GM23338 (cell line): ENCODE measurements at regions not wholly inside any gene's neighbourhood (a gene's known extent, or its start where the extent isn't known, plus 50 kb on each side); places are given as distances from the start of the nearest gene placed in this dataset.

Experiments
- ATAC-seq: fragments of 200-7000 bp; cut with Tn5 transposase; 3 replicates; pipeline ENCODE4 v1.9.1; 2020
- DNase-seq: peaks from one replicate; pipeline ENCODE4 v3.0.0-alpha.2; 2015; ENCODE audit warnings: low spot score
- H2AFZ ChIP-seq: fragments of 200-600 bp; sonication (generic); 2 replicates; pipeline ENCODE4 v1.8.0; 2016; ENCODE audit warnings: antibody characterized with exemption, mild to moderate bottlenecking, moderate library complexity
- H3F3A ChIP-seq: fragments of 200-600 bp; sonication (generic); replicated peaks from 2 replicates; pipeline ENCODE4 v1.8.0; 2017; ENCODE audit warnings: antibody characterized with exemption, mixed run types, low read depth
- H3K27ac ChIP-seq: fragments of 200-600 bp; sonication (generic); 2 replicates; pipeline ENCODE4 v1.6.1; 2016; ENCODE audit warnings: low read depth
- H3K27me3 ChIP-seq: fragments of 200-600 bp; sonication (generic); 2 replicates; pipeline ENCODE4 v1.8.0; 2016; ENCODE audit warnings: mild to moderate bottlenecking, mixed run types, moderate library complexity; ENCODE audit not compliant: insufficient read depth
- H3K36me3 ChIP-seq: fragments of 200-600 bp; sonication (generic); 2 replicates; pipeline ENCODE4 v1.8.0; 2016; ENCODE audit warnings: mild to moderate bottlenecking; ENCODE audit not compliant: insufficient read depth
- H3K4me1 ChIP-seq: fragments of 200-600 bp; sonication (generic); 2 replicates; pipeline ENCODE4 v1.8.0; 2016; ENCODE audit warnings: mild to moderate bottlenecking, moderate library complexity; ENCODE audit not compliant: insufficient read depth
- H3K4me2 ChIP-seq: fragments of 200-600 bp; sonication (generic); 2 replicates; pipeline ENCODE4 v1.7.1; 2017; ENCODE audit warnings: mixed run types
- H3K4me3 ChIP-seq: fragments of 200-600 bp; sonication (generic); 2 replicates; pipeline ENCODE4 v1.6.1; 2016; ENCODE audit warnings: mixed run types
- H3K79me2 ChIP-seq: fragments of 200-600 bp; sonication (generic); replicated peaks from 2 replicates; pipeline ENCODE4 v1.8.0; 2017; ENCODE audit warnings: mild to moderate bottlenecking; ENCODE audit not compliant: insufficient read depth
- H3K9me2 ChIP-seq: fragments of 200-600 bp; sonication (generic); 2 replicates; pipeline ENCODE4 v1.8.0; 2017; ENCODE audit not compliant: insufficient read depth
- H4K20me1 ChIP-seq: fragments of 200-600 bp; sonication (generic); replicated peaks from 2 replicates; pipeline ENCODE4 v1.8.0; 2017; ENCODE audit warnings: mild to moderate bottlenecking; ENCODE audit not compliant: insufficient read depth
- H3K27ac Mint-ChIP-seq: 2 replicates; pipeline ENCODE4 v1.8.0; 2020; ENCODE audit warnings: inconsistent platforms, mild to moderate bottlenecking, moderate library complexity, mixed read lengths
- H3K27me3 Mint-ChIP-seq: 3 replicates; pipeline ENCODE4 v1.8.0; 2022; ENCODE audit warnings: low read depth, mild to moderate bottlenecking, moderate library complexity, mixed read lengths, inconsistent platforms; ENCODE audit not compliant: insufficient read depth, poor library complexity
- H3K36me3 Mint-ChIP-seq: 3 replicates; pipeline ENCODE4 v1.8.0; 2021; ENCODE audit warnings: low read depth, mild to moderate bottlenecking, inconsistent platforms, moderate library complexity, mixed read lengths
- H3K4me1 Mint-ChIP-seq: 3 replicates; pipeline ENCODE4 v1.8.0; 2020; ENCODE audit warnings: mild to moderate bottlenecking, inconsistent platforms, mixed read lengths
- H3K4me3 Mint-ChIP-seq: 3 replicates; pipeline ENCODE4 v1.8.0; 2021; ENCODE audit warnings: moderate library complexity, mild to moderate bottlenecking, inconsistent platforms, mixed read lengths
- H3K9me3 Mint-ChIP-seq: 3 replicates; pipeline ENCODE4 v1.8.0; 2020; ENCODE audit warnings: moderate library complexity, mild to moderate bottlenecking, inconsistent platforms, mixed read lengths
- CREB1 ChIP-seq: fragments of 250-450 bp; sonication (Bioruptor Pico); IDR thresholded peaks from 2 replicates; pipeline ENCODE4 v1.5.0; 2020; ENCODE audit warnings: low read depth, mild to moderate bottlenecking, moderate library complexity
- EZH2 ChIP-seq: fragments of 200-600 bp; sonication (generic); IDR thresholded peaks from one replicate; pipeline ENCODE4 v1.8.0; 2017; ENCODE audit warnings: antibody characterized with exemption, mild to moderate bottlenecking, low read depth; ENCODE audit not compliant: unreplicated experiment
- JUNB ChIP-seq: IDR thresholded peaks from one replicate; pipeline ENCODE4 v1.6.1; 2016; ENCODE audit warnings: antibody characterized with exemption; ENCODE audit not compliant: unreplicated experiment
- NANOG ChIP-seq: IDR thresholded peaks from 2 replicates; pipeline ENCODE4 v1.6.1; 2016; ENCODE audit warnings: antibody characterized with exemption, borderline replicate concordance
- POLR2AphosphoS5 ChIP-seq: IDR thresholded peaks from 2 replicates; pipeline ENCODE4 v1.6.1; 2016; ENCODE audit warnings: antibody characterized with exemption, low read depth
- STAT1 ChIP-seq: IDR thresholded peaks from one replicate; pipeline ENCODE4 v1.6.1; 2016; ENCODE audit warnings: antibody characterized with exemption; ENCODE audit not compliant: unreplicated experiment
- ZNF331 ChIP-seq: fragments of 250-450 bp; sonication (Bioruptor Pico); IDR thresholded peaks from 2 replicates; pipeline ENCODE4 v1.5.0; 2020; ENCODE audit warnings: low read depth, mild to moderate bottlenecking, moderate library complexity
- ZNF462 ChIP-seq: fragments of 250-450 bp; sonication (Bioruptor Pico); IDR thresholded peaks from 2 replicates; pipeline ENCODE4 v1.5.0; 2020; ENCODE audit warnings: mild to moderate bottlenecking, moderate library complexity
- TF ChIP-seq, protein P1 (sequence below): IDR thresholded peaks from 2 replicates; pipeline ENCODE4 v1.6.1; 2016; ENCODE audit warnings: antibody characterized with exemption
- TF ChIP-seq, protein P2 (sequence below), 2 experiments: fragments of 200-600 bp in 1 of 2; sonication (generic) in 1 of 2; conservative IDR thresholded peaks; 2 replicates each; pipeline versions ENCODE4 v1.5.1 to v1.6.1; 2016 to 2017; ENCODE audit warnings: antibody characterized with exemption in 2 of 2, low read depth in 2 of 2, mild to moderate bottlenecking in 2 of 2, moderate library complexity in 1 of 2

DNA sequence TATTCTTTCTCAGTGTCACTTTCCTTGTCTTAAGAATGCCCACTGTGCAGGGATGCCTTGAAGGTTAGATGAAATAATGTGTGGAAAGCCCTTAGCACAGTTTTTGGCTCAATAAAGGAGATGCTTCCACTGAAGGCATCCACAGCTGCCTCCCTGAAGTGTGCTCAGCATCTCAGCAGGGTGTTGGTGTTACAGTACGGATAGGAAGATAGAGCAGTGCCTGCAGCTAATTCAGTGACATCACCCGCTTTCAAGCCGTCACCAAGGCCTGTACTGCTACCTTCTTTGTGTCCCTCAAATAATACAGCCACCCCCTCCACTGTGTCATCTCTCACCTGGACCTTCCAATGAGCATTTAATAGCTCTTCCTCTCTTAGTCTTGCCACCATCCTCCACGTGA is 59.0 kb downstream of the NDUFS5 start:
- no peak for TF ChIP-seq STAT1
- H3K4me2 ChIP-seq, result no peak overlapping the region
- peaks cover 6% of the 10 kb centered on the region; the same call in 1 of the 2 replicates for H3K79me2 ChIP-seq
- H3K4me3 Mint-ChIP-seq, result no peak overlapping the region
- DNase-seq (no peak), ATAC-seq (no peak)
- H3K27me3 Mint-ChIP-seq, result peaks cover 18% of the 10 kb centered on the region
- peaks cover 18% of the 10 kb centered on the region for H3K27me3 ChIP-seq
- no peaks in the 10 kb centered on the region for H3K9me2 ChIP-seq
- no peaks in the 10 kb centered on the region for H3K36me3 ChIP-seq
- H4K20me1 ChIP-seq, result peaks cover 7% of the 10 kb centered on the region
- H3K9me3 Mint-ChIP-seq, result no peaks in the 10 kb centered on the region
- H3K27ac ChIP-seq, result no peak overlapping the region
- peaks cover 16% of the 10 kb centered on the region for H3F3A ChIP-seq
- H3K4me3 ChIP-seq, result no peak overlapping the region
- H3K4me1 Mint-ChIP-seq, result peaks cover 20% of the 10 kb centered on the region
- peaks cover 5% of the 10 kb centered on the region; the same call in 1 of the 2 replicates for H3K4me1 ChIP-seq
- H3K36me3 Mint-ChIP-seq, result peaks cover 3% of the 10 kb centered on the region; the same call in 1 of the 3 replicates
- H3K27ac Mint-ChIP-seq, result no peak overlapping the region
- no peak overlapping the region for H2AFZ ChIP-seq

GRCh38 chr1:39086386-39086785 is 60.2 kb downstream of the NDUFS5 start:
- Mint-ChIP-seq H3K27ac (no peak overlapping the region), H3K36me3 (peaks cover 3% of the 10 kb centered on the region; the same call in 1 of the 3 replicates), H3K27me3 (peaks cover 18% of the 10 kb centered on the region), H3K4me1 (peaks cover 16% of the 10 kb centered on the region), H3K9me3 (no peaks in the 10 kb centered on the region), H3K4me3 (no peak overlapping the region)
- H3K79me2 ChIP-seq, result peaks cover 6% of the 10 kb centered on the region; the same call in 1 of the 2 replicates
- DNase-seq, result no peak
- no peak for ATAC-seq
- H3K4me2 ChIP-seq, result no peak overlapping the region
- H3K27me3 ChIP-seq, result peaks cover 16% of the 10 kb centered on the region
- H3K36me3 ChIP-seq, result no peaks in the 10 kb centered on the region
- no peaks in the 10 kb centered on the region for H3K9me2 ChIP-seq
- peaks cover 7% of the 10 kb centered on the region for H4K20me1 ChIP-seq
- peaks cover 10% of the 10 kb centered on the region; the same call in 1 of the 2 replicates for H3F3A ChIP-seq
- H3K4me1 ChIP-seq, result no peaks in the 10 kb centered on the region; the same call in 1 of the 2 replicates
- no peak overlapping the region for H2AFZ ChIP-seq
- no peak overlapping the region for H3K4me3 ChIP-seq
- H3K27ac ChIP-seq, result no peak overlapping the region
- TF ChIP-seq, protein P1, sequence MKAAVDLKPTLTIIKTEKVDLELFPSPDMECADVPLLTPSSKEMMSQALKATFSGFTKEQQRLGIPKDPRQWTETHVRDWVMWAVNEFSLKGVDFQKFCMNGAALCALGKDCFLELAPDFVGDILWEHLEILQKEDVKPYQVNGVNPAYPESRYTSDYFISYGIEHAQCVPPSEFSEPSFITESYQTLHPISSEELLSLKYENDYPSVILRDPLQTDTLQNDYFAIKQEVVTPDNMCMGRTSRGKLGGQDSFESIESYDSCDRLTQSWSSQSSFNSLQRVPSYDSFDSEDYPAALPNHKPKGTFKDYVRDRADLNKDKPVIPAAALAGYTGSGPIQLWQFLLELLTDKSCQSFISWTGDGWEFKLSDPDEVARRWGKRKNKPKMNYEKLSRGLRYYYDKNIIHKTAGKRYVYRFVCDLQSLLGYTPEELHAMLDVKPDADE, result no peak
- TF ChIP-seq JUNB (no peak), POLR2AphosphoS5 (no peak), STAT1 (no peak), ZNF462 (CRISPR knock-in tag) (no peak), EZH2 (no peak), ZNF331 (CRISPR knock-in tag) (no peak), NANOG (no peak), CREB1 (no peak)
- TF ChIP-seq, protein P2, sequence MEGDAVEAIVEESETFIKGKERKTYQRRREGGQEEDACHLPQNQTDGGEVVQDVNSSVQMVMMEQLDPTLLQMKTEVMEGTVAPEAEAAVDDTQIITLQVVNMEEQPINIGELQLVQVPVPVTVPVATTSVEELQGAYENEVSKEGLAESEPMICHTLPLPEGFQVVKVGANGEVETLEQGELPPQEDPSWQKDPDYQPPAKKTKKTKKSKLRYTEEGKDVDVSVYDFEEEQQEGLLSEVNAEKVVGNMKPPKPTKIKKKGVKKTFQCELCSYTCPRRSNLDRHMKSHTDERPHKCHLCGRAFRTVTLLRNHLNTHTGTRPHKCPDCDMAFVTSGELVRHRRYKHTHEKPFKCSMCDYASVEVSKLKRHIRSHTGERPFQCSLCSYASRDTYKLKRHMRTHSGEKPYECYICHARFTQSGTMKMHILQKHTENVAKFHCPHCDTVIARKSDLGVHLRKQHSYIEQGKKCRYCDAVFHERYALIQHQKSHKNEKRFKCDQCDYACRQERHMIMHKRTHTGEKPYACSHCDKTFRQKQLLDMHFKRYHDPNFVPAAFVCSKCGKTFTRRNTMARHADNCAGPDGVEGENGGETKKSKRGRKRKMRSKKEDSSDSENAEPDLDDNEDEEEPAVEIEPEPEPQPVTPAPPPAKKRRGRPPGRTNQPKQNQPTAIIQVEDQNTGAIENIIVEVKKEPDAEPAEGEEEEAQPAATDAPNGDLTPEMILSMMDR (conservative IDR thresholded peaks at IDR 0.05; ENCODE audit: low read depth in 2 of 2), result no peak
